HG03060 (cell line): ENCODE measurements at regions not wholly inside any gene's neighbourhood (a gene's known extent, or its start where the extent isn't known, plus 50 kb on each side); places are given as distances from the start of the nearest gene placed in this dataset.
"Not testable (repeated sequence)": the region's sequence is repeated elsewhere in the genome, so short reads cannot be mapped to it uniquely, and the experiment has no call there.

Experiments used
- ATAC-seq: cut with Tn5 transposase; IDR thresholded peaks from one replicate; pipeline ENCODE4 v1.9.1; 2021; ENCODE audit warnings: low read depth, moderate number of reproducible peaks; ENCODE audit not compliant: unreplicated experiment

DNA sequence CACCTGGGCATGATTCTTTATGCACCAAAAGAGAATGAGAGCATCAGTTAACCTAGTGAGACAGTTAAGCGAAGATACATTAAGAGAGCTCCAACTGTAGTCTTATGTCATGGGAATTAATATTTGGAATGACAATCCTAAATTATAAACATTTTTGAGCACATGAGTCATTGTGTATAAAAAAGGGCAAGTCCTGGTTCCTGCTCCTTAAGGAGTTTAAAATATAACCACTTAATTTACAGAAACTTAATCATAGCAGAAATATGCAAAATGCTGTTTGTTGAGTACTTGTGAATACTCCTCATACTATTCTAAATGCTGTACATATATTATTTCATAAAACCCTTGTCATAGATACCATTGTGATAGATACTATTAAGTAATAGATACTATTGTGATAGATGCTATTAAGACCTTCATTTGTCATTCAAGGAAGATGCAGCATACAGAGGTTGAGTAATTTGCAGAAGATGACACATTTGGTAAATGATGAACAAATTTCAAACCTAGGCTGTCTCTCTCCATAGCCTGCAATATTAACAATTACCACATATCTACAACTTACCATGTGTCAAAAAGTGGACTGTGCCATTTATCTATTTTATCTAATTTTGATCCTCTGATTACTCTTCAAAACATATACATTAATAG is 301.0 kb downstream of the TBC1D4 start:
- no peak for ATAC-seq

DNA sequence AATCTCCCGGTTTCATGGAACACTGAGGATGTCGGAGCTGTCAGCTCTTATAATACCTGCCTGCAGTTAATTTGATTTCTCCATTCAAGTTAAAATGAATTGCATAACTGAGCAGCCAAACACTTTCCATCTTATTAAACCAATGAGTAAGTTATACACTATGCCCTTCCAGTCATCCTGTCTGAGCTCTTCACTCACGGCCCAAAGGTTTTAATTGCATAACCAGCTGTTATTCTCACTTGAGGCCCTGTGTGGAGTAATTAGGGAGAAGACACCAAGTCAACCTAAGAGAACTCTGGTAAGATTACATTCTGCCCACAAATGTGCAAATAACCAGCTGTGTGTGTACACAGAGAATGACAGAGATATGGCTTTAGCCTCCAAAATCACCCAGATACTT is 303.5 kb downstream of the TBC1D4 start:
- ATAC-seq: no peak

DNA sequence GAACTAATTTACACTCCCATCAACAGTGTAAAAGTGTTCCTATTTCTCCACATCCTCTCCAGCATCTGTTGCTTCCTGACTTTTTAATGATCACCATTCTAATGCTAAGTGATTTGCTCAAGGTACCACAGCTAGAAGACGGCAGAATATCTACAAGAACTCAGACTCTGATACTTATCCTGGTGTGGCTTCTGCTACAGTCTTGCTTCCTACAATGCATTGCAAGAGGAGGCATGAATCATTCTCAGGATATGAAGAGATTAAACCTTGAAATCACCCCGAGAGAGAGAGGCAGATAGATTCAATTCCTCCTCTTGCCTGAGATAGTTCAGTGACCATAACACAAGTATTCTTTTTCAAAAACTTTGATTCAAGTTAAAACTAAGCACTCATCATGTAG is 306.4 kb downstream of the TBC1D4 start:
- ATAC-seq: no peak

DNA sequence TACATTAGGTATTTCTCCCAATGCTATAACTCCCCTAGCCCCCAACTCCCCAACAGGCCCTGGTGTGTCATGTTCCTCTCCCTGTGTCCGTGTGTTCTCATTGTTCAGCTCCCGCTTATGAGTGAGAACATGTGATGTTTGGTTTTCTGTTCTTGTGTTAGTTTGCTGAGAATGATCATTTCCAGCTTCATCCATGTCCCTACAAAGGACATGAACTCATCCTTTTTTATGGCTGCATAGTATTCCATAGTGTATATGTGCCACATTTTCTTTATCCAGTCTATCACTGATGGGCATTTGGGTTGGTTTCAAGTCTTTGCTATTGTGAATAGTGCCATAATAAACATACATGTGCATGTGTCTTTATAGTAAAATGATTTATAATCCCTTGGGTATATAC is 306.9 kb downstream of the TBC1D4 start:
- ATAC-seq: not testable (repeated sequence)

DNA sequence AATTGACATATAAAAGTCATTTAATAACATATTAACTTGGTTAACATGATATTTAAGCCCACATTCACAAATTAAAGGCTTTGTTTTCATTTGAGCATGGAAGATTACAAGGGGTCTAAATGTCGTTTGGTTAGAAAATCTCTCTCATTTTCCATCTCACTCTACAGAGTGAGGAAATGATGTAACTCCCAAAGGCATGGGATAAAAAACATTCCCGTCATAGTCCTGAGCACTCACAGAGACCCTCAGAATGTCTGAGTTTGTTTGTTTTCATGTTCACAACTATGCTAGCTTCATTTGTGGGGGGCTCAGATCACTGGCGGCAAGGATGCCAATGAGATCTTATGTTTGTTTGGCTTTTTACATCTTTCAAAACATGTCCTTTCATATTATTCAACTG is 307.5 kb downstream of the TBC1D4 start:
- ATAC-seq: no peak

DNA sequence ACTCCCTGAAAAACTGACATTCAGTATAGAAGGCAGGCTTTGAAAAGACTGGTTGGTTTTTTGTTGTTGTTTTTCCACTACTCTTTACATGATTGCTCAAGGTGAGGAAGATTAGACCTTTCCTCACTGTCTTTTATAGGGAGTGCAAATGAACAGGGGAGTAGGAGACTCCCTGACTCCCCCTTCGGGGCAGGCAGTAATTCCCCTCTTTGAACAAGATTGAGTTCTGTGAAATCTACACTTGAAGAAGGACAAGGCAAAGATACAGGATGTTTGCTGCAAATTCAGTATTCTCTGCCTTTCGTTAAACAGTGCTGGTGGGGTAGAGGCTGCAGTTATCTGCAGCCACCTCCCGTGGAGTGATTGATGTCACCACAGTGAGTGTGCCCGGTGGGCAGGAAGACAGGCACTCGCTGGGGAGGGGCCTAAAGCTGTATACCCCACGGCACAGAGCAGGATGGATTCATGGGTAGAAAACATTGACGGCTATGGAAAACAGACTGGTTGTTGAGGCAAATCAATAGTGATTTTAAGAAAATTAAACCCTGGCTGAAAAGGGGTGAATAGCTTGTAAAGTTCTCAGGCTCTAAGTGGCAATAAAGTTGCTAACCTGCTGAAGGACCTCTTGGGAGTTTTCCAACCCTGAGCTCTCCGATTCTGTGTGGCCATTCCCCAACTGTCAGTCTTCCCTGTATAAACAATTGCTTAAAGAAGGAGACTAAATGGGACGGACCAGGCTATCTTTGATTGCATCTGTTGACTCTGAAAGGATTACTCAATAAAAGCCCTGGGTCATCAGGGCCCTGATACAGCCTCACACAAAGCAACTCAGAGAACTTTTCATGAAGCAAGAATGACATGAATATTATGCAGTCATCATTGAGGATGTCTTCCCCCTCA is 308.3 kb downstream of the TBC1D4 start:
- ATAC-seq: no peak

DNA sequence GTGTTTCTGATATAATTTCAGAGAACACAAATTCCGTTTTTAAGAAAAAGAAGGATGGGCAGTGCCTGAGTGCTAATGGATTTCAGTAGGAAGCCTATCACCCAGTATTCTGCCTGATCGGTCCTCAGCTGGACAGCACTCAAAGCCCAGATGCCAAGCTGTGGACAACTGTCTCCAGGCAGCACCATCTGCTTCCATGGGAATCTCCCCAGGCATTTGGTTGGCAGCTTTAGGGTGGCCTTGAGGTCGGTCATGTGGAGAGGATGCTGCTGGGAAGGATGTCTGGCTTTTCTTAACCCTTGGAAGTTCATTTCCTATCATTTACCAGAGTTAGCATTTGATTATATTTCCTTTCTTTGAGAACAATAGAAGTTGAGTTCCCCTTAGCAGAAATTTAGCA is 311.7 kb downstream of the TBC1D4 start:
- no peak for ATAC-seq

DNA sequence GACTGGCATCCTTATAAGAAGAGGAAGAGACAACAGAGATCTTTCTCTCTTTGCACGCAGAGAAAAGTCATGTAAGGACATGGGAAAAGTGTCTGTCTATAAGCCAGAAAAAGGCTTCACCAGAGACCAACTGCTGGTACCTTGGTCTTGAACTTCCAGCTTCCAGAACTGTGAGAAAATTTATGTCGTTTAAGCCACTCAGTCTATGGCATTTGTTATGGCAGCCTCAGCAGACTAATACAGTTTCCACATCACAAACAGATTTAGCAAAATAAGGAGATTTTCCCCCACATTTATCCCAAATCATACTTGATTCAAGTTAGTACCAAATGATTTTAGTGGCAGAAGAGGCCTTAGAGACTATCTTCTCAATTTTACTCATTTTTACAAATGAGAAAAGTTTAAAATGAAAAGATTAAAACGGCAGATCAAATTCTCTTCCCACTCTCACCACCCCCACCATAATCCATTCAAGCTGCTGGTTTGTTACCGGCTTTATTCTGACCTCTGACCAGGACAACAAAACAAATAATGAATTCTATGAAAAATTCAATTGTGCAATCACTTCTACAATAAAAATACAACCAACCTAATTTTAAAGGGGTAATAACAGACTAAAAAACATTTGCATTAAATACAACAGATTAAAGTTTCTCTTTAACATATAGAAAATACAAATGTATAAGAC is 316.3 kb downstream of the TBC1D4 start:
- ATAC-seq: no peak

DNA sequence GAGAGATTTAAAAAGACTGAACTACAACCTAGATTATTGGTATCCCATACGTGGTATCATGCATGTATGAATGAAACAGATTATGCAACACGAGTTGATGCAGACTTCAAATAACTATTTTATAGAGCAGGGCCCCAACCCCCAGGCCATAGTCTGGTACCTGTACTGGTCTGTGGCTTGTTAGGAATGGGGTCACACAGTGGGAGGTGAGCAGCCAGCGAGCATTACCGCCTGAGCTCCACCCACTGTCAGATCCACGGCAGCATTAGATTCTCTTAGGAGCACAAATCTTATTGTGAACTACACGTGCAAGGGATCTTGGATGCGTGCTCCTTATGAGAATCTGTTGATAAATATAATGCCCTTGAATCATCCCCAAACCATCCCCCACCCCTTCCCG is 320.2 kb downstream of the TBC1D4 start:
- no peak for ATAC-seq

DNA sequence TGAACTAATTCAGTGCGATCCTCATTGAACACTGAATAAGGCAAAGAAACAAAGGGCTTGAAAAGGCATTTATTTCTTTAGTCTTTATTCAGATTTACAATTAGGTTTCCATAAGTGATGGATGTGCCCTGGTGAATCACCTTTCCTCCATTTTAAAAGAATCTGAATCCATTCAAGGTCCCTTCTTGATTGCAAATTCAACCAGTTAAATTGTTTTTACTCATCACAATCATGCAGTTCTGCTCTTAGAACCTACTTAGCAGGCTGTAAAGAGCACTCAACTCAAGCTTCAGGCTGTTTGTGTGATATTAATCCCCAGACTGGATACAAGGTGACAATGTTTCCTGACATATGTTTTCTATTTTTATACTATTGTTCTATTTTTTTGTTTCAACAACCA is 321.0 kb downstream of the TBC1D4 start:
- no peak for ATAC-seq

DNA sequence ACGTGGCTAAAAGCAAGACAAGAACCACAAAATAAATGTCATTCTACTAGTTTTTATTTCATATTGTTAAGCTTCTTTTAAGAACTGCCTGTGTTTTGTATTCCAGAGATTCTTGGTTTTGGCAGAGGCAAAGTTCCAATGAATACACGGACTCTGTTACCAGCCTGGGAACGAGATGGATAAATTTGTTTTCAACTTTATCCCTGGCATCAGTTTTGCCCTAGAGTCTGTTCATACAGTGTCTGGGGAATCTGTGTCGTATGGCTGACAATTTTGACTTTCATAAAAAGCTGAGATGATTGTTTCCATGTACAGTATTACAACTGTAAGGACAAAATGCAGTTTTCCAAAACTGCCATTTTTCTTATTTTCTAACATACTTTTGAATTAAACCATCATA is 327.6 kb downstream of the TBC1D4 start:
- no peak for ATAC-seq

DNA sequence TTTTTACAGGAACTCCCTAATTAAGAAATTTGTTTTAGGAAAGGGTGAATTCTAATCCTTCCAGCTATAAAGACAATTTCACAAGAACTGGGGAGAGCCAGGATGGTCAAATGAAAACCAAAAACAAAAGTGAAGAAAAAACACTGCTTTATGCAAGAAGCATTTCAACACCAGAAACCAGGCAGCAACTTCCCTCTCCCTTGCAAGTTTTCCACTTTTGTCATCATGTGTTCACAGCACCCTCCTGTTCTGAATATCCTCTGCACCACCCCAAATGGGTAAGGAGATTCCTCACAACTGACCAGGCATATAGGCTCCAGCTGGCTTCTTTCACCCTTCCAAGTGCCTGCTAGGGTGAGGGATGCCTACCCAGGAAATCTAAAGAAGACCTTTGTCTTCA is 328.1 kb downstream of the TBC1D4 start:
- no peak for ATAC-seq

DNA sequence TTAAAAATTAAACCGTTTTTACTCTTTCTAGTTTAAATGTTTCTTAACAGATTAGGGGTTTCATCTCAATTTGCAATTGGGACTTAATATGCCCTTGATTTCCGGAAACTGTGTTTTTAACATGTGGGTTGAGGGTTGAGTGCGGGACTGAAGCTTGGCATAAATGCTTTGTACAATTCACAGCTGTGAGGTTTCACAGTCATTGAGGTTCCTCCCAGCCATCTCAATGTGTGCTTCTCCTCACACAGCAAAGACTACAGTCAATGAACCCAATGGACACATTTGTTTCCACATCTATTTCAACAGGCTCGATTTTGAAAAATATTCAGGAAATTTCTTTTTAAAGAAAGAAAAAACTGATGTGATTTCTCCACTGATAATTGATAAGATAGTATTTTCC is 328.6 kb downstream of the TBC1D4 start:
- ATAC-seq: no peak

DNA sequence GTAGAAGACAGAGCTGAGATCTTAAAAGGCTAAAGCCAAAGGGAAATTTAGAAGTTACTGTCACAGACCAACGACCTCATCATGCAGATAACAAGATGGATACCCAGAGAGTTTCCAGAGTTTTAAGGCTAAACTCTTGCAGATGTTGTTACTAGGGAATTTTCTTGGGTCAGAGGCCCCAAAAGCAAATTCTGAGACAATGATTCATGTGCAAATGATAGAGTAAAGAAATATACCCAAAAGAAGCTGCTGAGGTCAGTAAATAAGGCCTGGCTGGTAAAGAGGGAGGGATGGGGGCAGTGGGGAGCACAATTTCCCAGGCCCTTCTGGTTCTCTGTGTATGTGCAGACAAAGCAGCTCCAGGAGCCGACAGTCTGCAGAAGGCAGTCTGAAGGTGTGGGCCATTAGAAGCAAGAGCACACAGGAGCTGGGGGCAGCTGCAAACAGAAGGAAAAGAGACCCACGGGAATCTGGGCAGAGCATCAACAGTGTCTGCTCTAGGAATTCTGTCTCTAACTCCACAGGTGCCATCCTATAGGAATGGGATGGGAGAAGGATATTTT is 330.8 kb downstream of the TBC1D4 start:
- ATAC-seq: no peak

DNA sequence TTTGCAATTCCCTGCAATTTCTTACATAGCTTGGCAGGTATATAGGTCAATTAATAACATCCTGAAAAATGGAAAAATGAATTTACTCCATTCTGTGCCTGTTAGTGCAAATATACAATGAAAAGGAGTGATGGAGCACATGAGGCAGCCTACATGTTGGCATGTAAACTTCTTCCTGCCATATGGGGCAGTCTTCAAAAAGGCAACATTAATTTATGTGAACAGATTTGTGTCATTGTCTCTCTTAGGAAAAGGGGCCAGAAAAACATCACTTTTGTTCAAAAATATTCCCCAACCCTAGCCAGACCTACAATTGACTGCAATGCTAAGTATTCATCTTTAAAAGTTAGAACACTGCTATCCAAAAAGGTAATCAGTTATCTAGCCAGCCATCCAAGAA is 332.2 kb downstream of the TBC1D4 start:
- ATAC-seq: no peak

DNA sequence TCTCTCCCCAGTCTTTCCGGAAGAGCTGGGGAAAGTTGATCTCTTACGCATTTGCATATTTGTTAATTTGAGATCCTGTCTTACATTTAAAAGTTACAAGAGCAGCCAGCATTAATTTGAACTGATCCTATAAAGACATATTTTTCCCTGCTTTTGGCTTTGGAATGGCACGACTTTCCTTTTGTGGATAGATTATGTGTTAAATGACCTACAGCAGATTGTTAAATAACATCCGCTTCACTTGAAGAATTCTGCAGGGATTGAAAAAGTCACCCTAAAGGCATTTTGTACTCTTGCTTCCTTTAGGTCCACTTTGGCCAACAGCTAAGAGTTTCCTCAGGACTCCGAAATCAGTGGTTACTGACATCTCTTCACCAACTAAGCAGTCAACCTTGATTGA is 334.0 kb downstream of the TBC1D4 start:
- ATAC-seq: no peak

DNA sequence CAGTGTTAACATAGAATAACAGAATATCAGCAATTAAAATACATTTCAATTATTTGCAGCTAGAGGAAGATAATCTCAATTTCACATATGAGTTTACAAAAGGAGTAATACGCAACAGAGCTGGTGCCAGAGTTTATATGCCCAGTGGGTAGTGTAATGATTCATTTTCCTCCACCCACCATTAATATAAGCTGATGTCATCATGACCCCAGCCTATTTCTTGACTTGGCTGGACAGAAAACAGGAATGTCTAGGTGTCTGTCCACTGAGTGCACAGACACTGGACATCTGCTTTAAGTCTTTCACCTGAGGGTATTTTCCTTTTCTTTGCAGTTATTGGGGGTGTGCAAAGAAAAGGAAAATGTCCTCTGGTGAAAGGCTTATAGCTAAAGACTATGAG is 335.5 kb downstream of the TBC1D4 start:
- no peak for ATAC-seq

DNA sequence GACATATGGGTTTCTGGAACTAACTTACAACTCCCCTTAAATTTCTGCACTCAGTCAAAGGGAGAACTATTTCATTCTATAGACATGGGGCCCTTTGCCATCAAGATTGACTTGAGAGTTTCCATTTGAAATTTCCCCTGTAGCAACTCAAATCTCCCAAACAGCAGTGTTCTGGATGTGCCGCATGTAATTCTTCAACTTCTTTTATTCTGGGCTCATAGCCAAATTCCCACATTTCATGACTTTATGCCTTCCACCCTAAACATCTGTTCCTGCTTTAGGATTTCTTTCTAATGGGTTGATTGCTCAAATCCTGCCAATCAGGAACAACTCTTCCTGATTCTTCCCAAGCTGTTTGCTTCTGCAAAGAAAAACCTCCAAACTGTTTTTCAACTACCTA is 336.0 kb downstream of the TBC1D4 start:
- no peak for ATAC-seq

DNA sequence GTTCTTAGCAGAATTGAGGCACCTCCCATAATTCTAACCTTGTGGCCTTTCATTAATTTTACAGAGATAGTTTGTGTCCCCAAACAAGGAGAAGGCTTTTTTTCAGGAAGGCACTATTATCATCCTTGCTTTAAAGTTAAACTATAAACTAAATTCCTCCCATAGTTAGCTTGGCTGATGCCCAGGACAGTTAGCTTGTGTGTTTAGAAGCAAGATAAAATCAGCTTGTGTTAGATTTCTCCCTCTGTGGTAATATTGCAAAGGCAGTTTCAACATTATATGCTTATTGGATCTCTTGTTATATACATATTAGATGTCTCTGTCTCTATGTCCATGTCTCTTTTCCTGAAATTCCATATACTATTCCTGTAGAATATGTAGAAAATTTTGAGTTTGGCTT is 342.7 kb downstream of the TBC1D4 start:
- ATAC-seq: no peak

DNA sequence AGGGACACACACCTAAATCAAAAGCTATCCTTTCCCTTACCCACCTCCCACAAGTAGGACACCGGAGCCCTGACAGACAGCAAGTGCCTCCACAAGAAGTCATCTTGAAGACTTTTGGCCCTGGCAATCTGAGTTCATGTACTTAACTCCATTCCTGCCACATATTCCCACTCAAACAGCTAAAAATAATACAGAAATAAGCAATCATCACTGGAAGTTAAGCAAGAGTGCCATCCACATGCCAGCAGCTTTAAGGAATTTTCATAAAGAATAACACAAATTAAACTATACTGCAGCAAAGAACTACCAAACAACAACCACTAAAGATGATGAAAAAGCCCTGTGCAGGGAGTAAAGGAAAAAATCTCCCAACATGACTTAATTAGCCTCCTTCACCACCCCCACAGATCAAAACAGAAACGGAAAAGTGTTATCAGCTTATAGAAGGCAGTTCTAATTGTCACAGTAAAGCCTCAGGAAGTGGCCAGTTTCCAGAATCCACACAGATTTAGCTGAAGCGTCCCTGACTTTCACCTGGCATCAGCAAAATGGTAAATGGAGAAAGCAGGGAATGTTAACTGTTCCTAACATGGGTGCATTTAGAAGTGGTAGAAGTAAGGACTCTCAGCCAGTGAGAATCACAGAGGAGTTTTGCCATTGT is 343.9 kb downstream of the TBC1D4 start:
- no peak for ATAC-seq

DNA sequence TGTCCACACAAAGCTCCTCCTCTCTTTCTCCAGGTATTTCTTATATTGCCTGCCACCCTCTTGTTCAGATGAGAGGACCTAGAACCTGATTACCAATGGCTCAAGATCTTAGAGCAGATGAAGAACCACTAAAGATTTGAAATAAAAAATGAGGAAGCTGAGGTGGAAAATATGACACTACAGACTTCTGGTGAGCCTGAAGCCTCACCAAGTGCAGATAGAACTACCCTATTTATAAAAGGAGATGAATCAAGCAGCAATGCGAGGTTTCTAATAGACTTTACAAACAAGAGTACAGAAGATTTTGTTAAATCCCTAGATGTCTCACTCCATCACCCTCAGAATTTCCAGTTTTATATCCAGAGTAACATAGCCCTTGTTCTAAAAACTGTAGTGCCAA is 345.8 kb downstream of the TBC1D4 start:
- ATAC-seq: no peak
